ENCODE measurements at regions not wholly inside any gene's neighbourhood (a gene's known extent, or its start where the extent isn't known, plus 50 kb on each side); places are given as distances from the start of the nearest gene placed in this dataset.

DNA sequence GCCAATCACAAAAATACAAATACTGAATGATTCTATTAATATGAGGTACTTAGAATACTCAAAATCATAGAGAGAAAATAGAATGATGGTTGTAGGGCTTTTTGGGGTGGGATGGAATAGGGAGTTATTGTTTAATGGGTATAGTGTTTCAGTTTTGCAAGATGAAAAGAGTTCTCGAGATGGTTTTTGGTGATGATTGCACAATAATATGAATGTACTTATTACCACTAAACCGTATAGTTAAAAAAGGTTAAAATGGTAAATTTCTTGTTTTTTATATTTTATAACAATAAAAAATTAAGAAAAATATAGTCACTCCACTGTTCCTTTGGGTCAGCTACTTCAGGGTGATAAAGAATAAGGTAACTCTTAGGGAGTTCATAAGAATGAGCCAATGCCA, 560.1 kb downstream of the TDRD15 start:
- TF ChIP-seq POLR2A (IDR thresholded peaks at IDR 0.05; ENCODE audit: borderline replicate concordance, extremely low read depth, insufficient read depth, insufficient read length): no peak
- TF ChIP-seq EZH2 (IDR thresholded peaks at IDR 0.05): no peak
- TF ChIP-seq YY1 (IDR thresholded peaks at IDR 0.05; ENCODE audit: extremely low read depth, insufficient replicate concordance, low read depth, low read length): no peak
- TF ChIP-seq, protein P1, sequence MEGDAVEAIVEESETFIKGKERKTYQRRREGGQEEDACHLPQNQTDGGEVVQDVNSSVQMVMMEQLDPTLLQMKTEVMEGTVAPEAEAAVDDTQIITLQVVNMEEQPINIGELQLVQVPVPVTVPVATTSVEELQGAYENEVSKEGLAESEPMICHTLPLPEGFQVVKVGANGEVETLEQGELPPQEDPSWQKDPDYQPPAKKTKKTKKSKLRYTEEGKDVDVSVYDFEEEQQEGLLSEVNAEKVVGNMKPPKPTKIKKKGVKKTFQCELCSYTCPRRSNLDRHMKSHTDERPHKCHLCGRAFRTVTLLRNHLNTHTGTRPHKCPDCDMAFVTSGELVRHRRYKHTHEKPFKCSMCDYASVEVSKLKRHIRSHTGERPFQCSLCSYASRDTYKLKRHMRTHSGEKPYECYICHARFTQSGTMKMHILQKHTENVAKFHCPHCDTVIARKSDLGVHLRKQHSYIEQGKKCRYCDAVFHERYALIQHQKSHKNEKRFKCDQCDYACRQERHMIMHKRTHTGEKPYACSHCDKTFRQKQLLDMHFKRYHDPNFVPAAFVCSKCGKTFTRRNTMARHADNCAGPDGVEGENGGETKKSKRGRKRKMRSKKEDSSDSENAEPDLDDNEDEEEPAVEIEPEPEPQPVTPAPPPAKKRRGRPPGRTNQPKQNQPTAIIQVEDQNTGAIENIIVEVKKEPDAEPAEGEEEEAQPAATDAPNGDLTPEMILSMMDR (IDR thresholded peaks at IDR 0.05 in 2 of 3, conservative IDR thresholded peaks at IDR 0.05 in 1 of 3; ENCODE audit: borderline replicate concordance in 1 of 3, insufficient read depth in 1 of 3, low read depth in 2 of 3, low read length in 2 of 3): no peak
- TF ChIP-seq ZFX (IDR thresholded peaks at IDR 0.05): no peak
